Uterus (tissue), 2 donors: ENCODE measurements at regions not wholly inside any gene's neighbourhood (a gene's known extent, or its start where the extent isn't known, plus 50 kb on each side); places are given as distances from the start of the nearest gene placed in this dataset.
"Not testable (repeated sequence)": the region's sequence is repeated elsewhere in the genome, so short reads cannot be mapped to it uniquely, and the experiment has no call there.

Source experiments
- POLR2A ChIP-seq, 2 donors: fragments of 450-650 bp; IDR thresholded peaks; one replicate each; pipeline ENCODE4 v1.6.1; 2016; ENCODE audit warnings: antibody characterized with exemption in 2 of 2, mild to moderate bottlenecking in 1 of 2, moderate library complexity in 1 of 2
- TF ChIP-seq, protein P1 (sequence below), 4 experiments: fragments of 200-600 bp in 2 of 4; fragments of 450-650 bp in 2 of 4; sonication (generic) in 2 of 4; IDR thresholded peaks; one replicate each; pipeline ENCODE4 v1.5.1; 2016 to 2019; ENCODE audit warnings: antibody characterized with exemption in 4 of 4, mild to moderate bottlenecking in 2 of 4, moderate library complexity in 1 of 4

GRCh38 chr21:6106686-6107567 lies 4414.5 kb upstream of the TPTE start:
- TF ChIP-seq, protein P1, sequence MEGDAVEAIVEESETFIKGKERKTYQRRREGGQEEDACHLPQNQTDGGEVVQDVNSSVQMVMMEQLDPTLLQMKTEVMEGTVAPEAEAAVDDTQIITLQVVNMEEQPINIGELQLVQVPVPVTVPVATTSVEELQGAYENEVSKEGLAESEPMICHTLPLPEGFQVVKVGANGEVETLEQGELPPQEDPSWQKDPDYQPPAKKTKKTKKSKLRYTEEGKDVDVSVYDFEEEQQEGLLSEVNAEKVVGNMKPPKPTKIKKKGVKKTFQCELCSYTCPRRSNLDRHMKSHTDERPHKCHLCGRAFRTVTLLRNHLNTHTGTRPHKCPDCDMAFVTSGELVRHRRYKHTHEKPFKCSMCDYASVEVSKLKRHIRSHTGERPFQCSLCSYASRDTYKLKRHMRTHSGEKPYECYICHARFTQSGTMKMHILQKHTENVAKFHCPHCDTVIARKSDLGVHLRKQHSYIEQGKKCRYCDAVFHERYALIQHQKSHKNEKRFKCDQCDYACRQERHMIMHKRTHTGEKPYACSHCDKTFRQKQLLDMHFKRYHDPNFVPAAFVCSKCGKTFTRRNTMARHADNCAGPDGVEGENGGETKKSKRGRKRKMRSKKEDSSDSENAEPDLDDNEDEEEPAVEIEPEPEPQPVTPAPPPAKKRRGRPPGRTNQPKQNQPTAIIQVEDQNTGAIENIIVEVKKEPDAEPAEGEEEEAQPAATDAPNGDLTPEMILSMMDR (IDR thresholded peaks at IDR 0.05): not testable (repeated sequence)
- not testable (repeated sequence) for TF ChIP-seq POLR2A (IDR thresholded peaks at IDR 0.05)
